Esophagus muscularis mucosa (tissue), 4 donors: ENCODE measurements at regions not wholly inside any gene's neighbourhood (a gene's known extent, or its start where the extent isn't known, plus 50 kb on each side); places are given as distances from the start of the nearest gene placed in this dataset.

Experiments used
- DNase-seq: peaks from one replicate; pipeline ENCODE4 v3.0.0-alpha.2; 2017; ENCODE audit errors: extremely low spot score
- H3K27ac ChIP-seq, 4 donors: fragments of 200-600 bp; sonication (generic); replicated peaks in 1 of 4; 1 replicate in 3 of 4; 2 replicates in 1 of 4; pipeline ENCODE4 v1.5.1; 2016 to 2019; ENCODE audit warnings: mild to moderate bottlenecking in 1 of 4
- H3K27me3 ChIP-seq, 4 donors: fragments of 200-600 bp; sonication (generic); one replicate each; pipeline versions ENCODE4 v1.5.1 to v1.6.0; 2016 to 2019
- H3K36me3 ChIP-seq, 4 donors: fragments of 200-600 bp; sonication (generic); one replicate each; pipeline ENCODE4 v1.5.1; 2016 to 2019
- H3K4me1 ChIP-seq, 4 donors: fragments of 200-600 bp; sonication (generic); one replicate each; pipeline ENCODE4 v1.5.1; 2016 to 2019
- H3K4me3 ChIP-seq, 4 donors: fragments of 200-600 bp; sonication (generic); 1 replicate in 2 of 4; 2 replicates in 2 of 4; pipeline ENCODE4 v1.5.1; 2016 to 2019; ENCODE audit warnings: mild to moderate bottlenecking in 4 of 4, moderate library complexity in 1 of 4
- H3K9me3 ChIP-seq, 4 donors: fragments of 200-600 bp; sonication (generic); 1 replicate in 3 of 4; 2 replicates in 1 of 4; pipeline ENCODE4 v1.5.1; 2016 to 2019
- EP300 ChIP-seq: sonication (generic); formaldehyde crosslinking; IDR thresholded peaks from one replicate; pipeline ENCODE4 v1.6.1; 2017; ENCODE audit warnings: antibody characterized with exemption
- POLR2A ChIP-seq: fragments of 450-650 bp; IDR thresholded peaks from one replicate; pipeline ENCODE4 v1.6.1; 2017; ENCODE audit warnings: antibody characterized with exemption, moderate library complexity, mild to moderate bottlenecking, low read depth
- POLR2AphosphoS5 ChIP-seq, 2 donors: sonication (generic); formaldehyde crosslinking; IDR thresholded peaks; one replicate each; pipeline ENCODE4 v1.6.1; 2017; ENCODE audit warnings: antibody characterized with exemption in 2 of 2
- WGBS: methylation state at CpG from one replicate; pipeline ENCODE4 v1.1.5; 2018; 5-methylcytosine and 5-hydroxymethylcytosine counted together
- intact Hi-C: fragments of 100-400 bp; cut with DNase I; formaldehyde crosslinking; loops from one replicate; pipeline ENCODE4 v1.15.1; 2023
- TF ChIP-seq, protein P1 (sequence below), 3 experiments: fragments of 200-600 bp in 2 of 3; fragments of 450-650 bp in 1 of 3; sonication (generic) in 2 of 3; IDR thresholded peaks; one replicate each; pipeline ENCODE4 v1.5.1; 2017 to 2019; ENCODE audit warnings: antibody characterized with exemption in 3 of 3, mild to moderate bottlenecking in 2 of 3, moderate library complexity in 1 of 3

GRCh38 chr16:64617836-64618476 lies 503.9 kb downstream of the CDH11 start:
- intact Hi-C loops: no loop called here
- H3K27me3 ChIP-seq: no peaks in the 10 kb centered on the region
- no peak overlapping the region for H3K27ac ChIP-seq
- TF ChIP-seq, protein P1, sequence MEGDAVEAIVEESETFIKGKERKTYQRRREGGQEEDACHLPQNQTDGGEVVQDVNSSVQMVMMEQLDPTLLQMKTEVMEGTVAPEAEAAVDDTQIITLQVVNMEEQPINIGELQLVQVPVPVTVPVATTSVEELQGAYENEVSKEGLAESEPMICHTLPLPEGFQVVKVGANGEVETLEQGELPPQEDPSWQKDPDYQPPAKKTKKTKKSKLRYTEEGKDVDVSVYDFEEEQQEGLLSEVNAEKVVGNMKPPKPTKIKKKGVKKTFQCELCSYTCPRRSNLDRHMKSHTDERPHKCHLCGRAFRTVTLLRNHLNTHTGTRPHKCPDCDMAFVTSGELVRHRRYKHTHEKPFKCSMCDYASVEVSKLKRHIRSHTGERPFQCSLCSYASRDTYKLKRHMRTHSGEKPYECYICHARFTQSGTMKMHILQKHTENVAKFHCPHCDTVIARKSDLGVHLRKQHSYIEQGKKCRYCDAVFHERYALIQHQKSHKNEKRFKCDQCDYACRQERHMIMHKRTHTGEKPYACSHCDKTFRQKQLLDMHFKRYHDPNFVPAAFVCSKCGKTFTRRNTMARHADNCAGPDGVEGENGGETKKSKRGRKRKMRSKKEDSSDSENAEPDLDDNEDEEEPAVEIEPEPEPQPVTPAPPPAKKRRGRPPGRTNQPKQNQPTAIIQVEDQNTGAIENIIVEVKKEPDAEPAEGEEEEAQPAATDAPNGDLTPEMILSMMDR (IDR thresholded peaks at IDR 0.05): no peak
- no peak for TF ChIP-seq POLR2A
- H3K4me1 ChIP-seq: no peaks in the 10 kb centered on the region
- WGBS: 80% methylated on average over 1 of the region's 1 CpG
- no peaks in the 10 kb centered on the region for H3K36me3 ChIP-seq
- DNase-seq: no peak
- H3K4me3 ChIP-seq: no peak overlapping the region
- H3K9me3 ChIP-seq: peaks cover 0 to under 1% (median 0%) of the 10 kb centered on the region in 4 donors

- Histone ChIP-seq H3K36me3 (no peaks in the 10 kb centered on the region), H3K27ac (no peak overlapping the region), H3K4me3 (no peak overlapping the region), H3K9me3 (peaks cover 0 to 10% (median 4%) of the 10 kb centered on the region in 4 donors), H3K27me3 (no peaks in the 10 kb centered on the region), H3K4me1 (no peaks in the 10 kb centered on the region)
- TF ChIP-seq EP300 (no peak), POLR2A (no peak)
- DNase-seq: no peak
- 62% methylated on average over 5 of the region's 6 CpGs for WGBS
- intact Hi-C loops: no loop called here
Observed at GRCh38 chr16:64615630-64616280, 506.1 kb downstream of the CDH11 start.

DNA sequence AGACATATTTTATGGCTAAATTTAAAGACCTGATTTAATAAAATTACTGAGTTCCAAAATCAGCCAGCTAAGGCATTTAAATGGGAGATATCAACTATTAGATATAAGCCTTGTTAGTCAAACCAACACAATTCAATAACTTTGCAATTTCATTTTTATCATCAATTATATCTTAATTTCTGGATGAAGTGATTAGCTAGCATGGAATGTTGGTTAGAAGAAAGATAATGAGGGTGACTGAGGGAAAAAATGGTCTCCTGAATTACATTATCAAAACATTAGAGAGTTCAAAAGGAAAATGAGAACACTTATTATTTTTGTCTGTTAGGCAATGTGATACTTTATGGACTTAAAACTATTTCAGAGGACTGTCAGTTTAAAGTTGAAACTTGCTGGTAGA lies 525.7 kb downstream of the CDH11 start:
- Histone ChIP-seq H3K9me3 (no peaks in the 10 kb centered on the region), H3K27ac (no peak overlapping the region), H3K4me1 (no peaks in the 10 kb centered on the region), H3K4me3 (no peak overlapping the region), H3K36me3 (no peaks in the 10 kb centered on the region), H3K27me3 (no peaks in the 10 kb centered on the region)
- DNase-seq: no peak
- intact Hi-C loops: no loop called here
- no peak for TF ChIP-seq EP300
- TF ChIP-seq POLR2AphosphoS5 (IDR thresholded peaks at IDR 0.05): no peak
- TF ChIP-seq, protein P1 (IDR thresholded peaks at IDR 0.05): no peak

DNA sequence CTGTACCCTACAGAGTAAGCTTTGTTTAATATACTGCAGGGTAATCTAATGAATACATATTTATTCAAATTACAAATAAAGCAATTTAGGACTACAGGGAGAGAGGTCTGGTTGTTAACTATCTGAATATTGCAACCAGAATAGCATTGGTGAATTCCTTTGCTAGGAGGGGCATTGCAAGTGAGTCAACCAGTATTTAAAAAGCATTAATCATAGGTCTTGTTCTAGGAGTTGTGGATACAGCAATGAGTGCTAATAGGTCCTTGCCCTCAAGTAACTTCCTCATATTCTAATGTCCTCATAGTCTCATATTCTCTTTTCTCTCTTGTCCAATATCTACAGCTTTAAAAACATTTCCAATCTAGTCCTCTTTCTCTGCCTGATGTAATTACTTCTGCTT lies 531.4 kb downstream of the CDH11 start:
- DNase-seq: no peak
- H3K4me3 ChIP-seq: no peak overlapping the region
- intact Hi-C loops: no loop called here
- no peaks in the 10 kb centered on the region for H3K4me1 ChIP-seq
- H3K27ac ChIP-seq: no peak overlapping the region
- H3K9me3 ChIP-seq: no peaks in the 10 kb centered on the region
- no peaks in the 10 kb centered on the region for H3K27me3 ChIP-seq
- TF ChIP-seq POLR2AphosphoS5 (IDR thresholded peaks at IDR 0.05): no peak
- TF ChIP-seq, protein P1 (IDR thresholded peaks at IDR 0.05): no peak
- no peak for TF ChIP-seq EP300
- no peak for TF ChIP-seq POLR2A
- H3K36me3 ChIP-seq: no peaks in the 10 kb centered on the region

- no peaks in the 10 kb centered on the region for H3K9me3 ChIP-seq
- H3K4me3 ChIP-seq: no peak overlapping the region
- DNase-seq: no peak
- H3K4me1 ChIP-seq: no peaks in the 10 kb centered on the region
- no peaks in the 10 kb centered on the region for H3K27me3 ChIP-seq
- intact Hi-C loops: no loop called here
- no peak overlapping the region for H3K27ac ChIP-seq
- H3K36me3 ChIP-seq: no peaks in the 10 kb centered on the region
- TF ChIP-seq POLR2A (no peak), EP300 (no peak), POLR2AphosphoS5 (IDR thresholded peaks at IDR 0.05) (no peak)
- TF ChIP-seq, protein P1 (IDR thresholded peaks at IDR 0.05): no peak
- WGBS: 79% methylated on average over 5 of the region's 5 CpGs
Observed at GRCh38 chr16:64589836-64590235, 532.0 kb downstream of the CDH11 start.
